SK-N-MC (cell line): ENCODE measurements at regions not wholly inside any gene's neighbourhood (a gene's known extent, or its start where the extent isn't known, plus 50 kb on each side); places are given as distances from the start of the nearest gene placed in this dataset.

Experiments
- DNase-seq: peaks from one replicate; pipeline ENCODE4 v3.0.0-alpha.2; 2011; ENCODE audit warnings: low read depth, low spot score
- H3K27ac ChIP-seq: fragments of 200-600 bp; sonication (generic); 2 replicates; pipeline ENCODE4 v1.5.1; 2016; ENCODE audit warnings: mixed run types
- H3K36me3 ChIP-seq: fragments of 200-600 bp; sonication (generic); 2 replicates; pipeline ENCODE4 v1.6.1; 2017; ENCODE audit warnings: antibody characterized with exemption, low read length, mixed read lengths; ENCODE audit not compliant: insufficient read depth
- H3K4me3 ChIP-seq: fragments of 200-600 bp; sonication (generic); 2 replicates; pipeline ENCODE4 v1.5.1; 2016
- H3K9ac ChIP-seq: fragments of 200-600 bp; sonication (generic); 2 replicates; pipeline ENCODE4 v1.8.0; 2017; ENCODE audit warnings: mixed run types, mixed read lengths; ENCODE audit not compliant: insufficient read length
- H3K9me3 ChIP-seq: fragments of 200-600 bp; sonication (generic); 2 replicates; pipeline ENCODE4 v1.6.1; 2017; ENCODE audit warnings: low read depth, mild to moderate bottlenecking, antibody characterized with exemption, low read length, moderate library complexity, mixed read lengths
- EZH2 ChIP-seq: fragments of 200-600 bp; sonication (generic); IDR thresholded peaks from one replicate; pipeline ENCODE4 v1.6.1; 2017; ENCODE audit warnings: antibody characterized with exemption
- FOXP2 ChIP-seq: optimal IDR thresholded peaks from 2 replicates; pipeline ENCODE3; 2011; ENCODE audit warnings: mild to moderate bottlenecking, moderate library complexity; ENCODE audit not compliant: insufficient read depth; ENCODE audit errors: extremely low read length, control extremely low read depth
- POLR2AphosphoS5 ChIP-seq: IDR thresholded peaks from 2 replicates; pipeline ENCODE4 v1.6.1; 2012; ENCODE audit warnings: mild to moderate bottlenecking, low read depth, low read length, borderline replicate concordance

- no peak for DNase-seq
- H3K27ac ChIP-seq = no peak overlapping the region
- TF ChIP-seq EZH2 (no peak), FOXP2 (no peak), POLR2AphosphoS5 (no peak)
- no peaks in the 10 kb centered on the region for H3K9me3 ChIP-seq
- H3K4me3 ChIP-seq = no peak overlapping the region
- no peaks in the 10 kb centered on the region for H3K36me3 ChIP-seq
- no peak overlapping the region for H3K9ac ChIP-seq
Measured at GRCh38 chr11:25755918-25756584, 575.9 kb upstream of the ANO3 start.

- Histone ChIP-seq H3K27ac (no peak overlapping the region), H3K9ac (no peak overlapping the region), H3K4me3 (no peak overlapping the region), H3K9me3 (no peaks in the 10 kb centered on the region), H3K36me3 (no peaks in the 10 kb centered on the region)
- DNase-seq = no peak
- TF ChIP-seq FOXP2 (no peak), EZH2 (no peak), POLR2AphosphoS5 (no peak)
Measured at GRCh38 chr11:25758145-25758661, 573.7 kb upstream of the ANO3 start.

GRCh38 chr11:25766332-25767015 lies 565.5 kb upstream of the ANO3 start:
- no peak for DNase-seq
- Histone ChIP-seq H3K9me3 (no peaks in the 10 kb centered on the region), H3K27ac (no peak overlapping the region), H3K36me3 (no peaks in the 10 kb centered on the region), H3K9ac (no peak overlapping the region), H3K4me3 (no peak overlapping the region)
- TF ChIP-seq FOXP2 (no peak), EZH2 (no peak), POLR2AphosphoS5 (no peak)

DNA sequence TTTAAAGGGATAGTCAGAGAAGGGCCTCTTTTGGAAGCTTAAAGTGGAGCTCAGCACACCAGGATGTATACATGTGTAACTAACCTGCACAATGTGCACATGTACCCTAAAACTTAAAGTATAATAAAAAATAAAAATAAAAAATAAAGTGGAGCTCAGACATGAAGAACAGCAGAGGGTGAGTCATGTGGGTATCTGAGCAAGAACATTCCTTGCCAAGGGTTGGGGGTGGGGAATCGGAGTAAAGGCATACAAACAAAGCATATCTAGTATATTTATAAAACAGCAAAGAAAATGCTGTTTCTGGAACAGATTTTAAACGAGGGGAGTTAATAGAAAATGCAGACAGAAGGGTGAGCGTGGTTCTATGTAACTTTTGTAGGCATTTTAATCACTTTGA lies 562.6 kb upstream of the ANO3 start:
- no peak for TF ChIP-seq FOXP2
- TF ChIP-seq EZH2 = no peak
- no peak for TF ChIP-seq POLR2AphosphoS5
- Histone ChIP-seq H3K4me3 (no peak overlapping the region), H3K9ac (no peak overlapping the region), H3K9me3 (no peaks in the 10 kb centered on the region), H3K36me3 (no peaks in the 10 kb centered on the region), H3K27ac (no peak overlapping the region)
- DNase-seq = no peak

DNA sequence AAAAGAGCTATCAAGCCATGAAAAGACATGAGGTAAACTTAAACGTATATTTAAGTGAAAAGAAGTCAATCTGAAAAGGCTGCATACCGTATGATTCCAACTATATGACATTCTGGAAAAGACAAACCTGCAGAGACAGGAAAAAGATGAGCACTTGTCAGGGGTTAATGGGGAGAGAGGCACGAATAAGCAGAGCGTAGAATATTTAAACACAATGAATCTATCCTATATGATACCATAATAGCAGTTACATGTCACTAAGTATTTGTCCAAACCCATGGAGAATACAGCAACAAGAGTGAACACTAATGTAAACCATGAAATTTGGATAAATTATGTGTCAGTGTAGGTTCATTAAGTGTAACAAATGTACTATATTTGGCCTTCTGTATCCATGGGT lies 560.3 kb upstream of the ANO3 start:
- Histone ChIP-seq H3K27ac (no peak overlapping the region), H3K36me3 (no peaks in the 10 kb centered on the region), H3K4me3 (no peak overlapping the region), H3K9ac (no peak overlapping the region), H3K9me3 (no peaks in the 10 kb centered on the region)
- no peak for DNase-seq
- TF ChIP-seq EZH2 (no peak), POLR2AphosphoS5 (no peak), FOXP2 (no peak)

- no peak overlapping the region for H3K27ac ChIP-seq
- H3K9me3 ChIP-seq = no peaks in the 10 kb centered on the region
- TF ChIP-seq POLR2AphosphoS5 (no peak), FOXP2 (no peak), EZH2 (no peak)
- no peak overlapping the region for H3K9ac ChIP-seq
- H3K4me3 ChIP-seq = no peak overlapping the region
- no peak for DNase-seq
- no peaks in the 10 kb centered on the region for H3K36me3 ChIP-seq
Measured at GRCh38 chr11:25775603-25776002, 556.3 kb upstream of the ANO3 start.

- Histone ChIP-seq H3K9ac (no peak overlapping the region), H3K9me3 (no peaks in the 10 kb centered on the region), H3K36me3 (no peaks in the 10 kb centered on the region), H3K27ac (no peak overlapping the region), H3K4me3 (no peak overlapping the region)
- DNase-seq = no peak
- no peak for TF ChIP-seq FOXP2
- no peak for TF ChIP-seq EZH2
- no peak for TF ChIP-seq POLR2AphosphoS5
Measured at GRCh38 chr11:25776238-25776637, 555.7 kb upstream of the ANO3 start.

DNA sequence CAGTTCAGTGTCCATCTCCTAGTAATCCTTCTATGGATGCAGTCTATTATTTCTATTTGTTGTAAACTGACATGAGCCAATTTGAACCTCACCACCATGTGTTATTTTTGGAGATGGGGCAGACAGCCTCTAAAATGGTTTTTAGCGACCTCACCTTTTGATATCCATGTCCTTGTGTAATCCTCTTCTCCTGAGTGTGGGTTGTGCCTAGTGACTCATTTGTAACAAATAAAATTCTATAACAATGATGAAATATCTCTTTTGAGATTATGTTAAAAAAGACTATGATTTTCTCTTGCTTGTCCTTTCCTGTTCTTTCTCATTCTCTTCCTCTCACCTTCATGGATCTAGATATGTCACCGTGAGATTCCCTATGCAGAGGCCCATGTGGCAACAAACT lies 554.6 kb upstream of the ANO3 start:
- DNase-seq = no peak
- no peaks in the 10 kb centered on the region for H3K36me3 ChIP-seq

More for the DNA sequence above, 554.6 kb upstream of the ANO3 start:
- no peaks in the 10 kb centered on the region for H3K9me3 ChIP-seq
- H3K27ac ChIP-seq = no peak overlapping the region
- no peak overlapping the region for H3K4me3 ChIP-seq
- TF ChIP-seq POLR2AphosphoS5 (no peak), FOXP2 (no peak), EZH2 (no peak)
- no peak overlapping the region for H3K9ac ChIP-seq
